ENCODE measurements at regions not wholly inside any gene's neighbourhood (a gene's known extent, or its start where the extent isn't known, plus 50 kb on each side); places are given as distances from the start of the nearest gene placed in this dataset.
A peak's percentile ranks its signal among the peaks of the same experiment; 100 is the strongest.

DNA sequence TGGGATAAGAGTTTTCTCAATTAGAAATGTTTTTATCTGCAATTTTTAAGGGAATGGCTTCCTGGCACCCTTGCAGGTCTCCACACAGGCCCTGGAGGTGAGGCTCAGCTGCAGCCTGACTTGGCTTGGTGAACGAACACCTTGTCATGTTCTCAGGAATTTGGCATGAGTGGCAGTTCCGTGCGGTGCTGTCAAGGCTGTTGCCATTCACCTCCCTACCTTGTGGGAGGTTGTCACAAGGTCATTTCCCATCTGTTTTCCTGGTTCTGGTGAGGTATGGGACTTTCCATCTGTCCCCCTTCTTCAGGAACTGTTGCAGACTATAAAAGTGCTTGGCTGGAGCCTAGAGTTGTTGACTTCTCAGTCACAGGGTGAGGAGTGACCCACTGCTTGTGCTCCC, 82.9 kb downstream of the ELOVL4 start:
- DNase-seq = no peak

DNA sequence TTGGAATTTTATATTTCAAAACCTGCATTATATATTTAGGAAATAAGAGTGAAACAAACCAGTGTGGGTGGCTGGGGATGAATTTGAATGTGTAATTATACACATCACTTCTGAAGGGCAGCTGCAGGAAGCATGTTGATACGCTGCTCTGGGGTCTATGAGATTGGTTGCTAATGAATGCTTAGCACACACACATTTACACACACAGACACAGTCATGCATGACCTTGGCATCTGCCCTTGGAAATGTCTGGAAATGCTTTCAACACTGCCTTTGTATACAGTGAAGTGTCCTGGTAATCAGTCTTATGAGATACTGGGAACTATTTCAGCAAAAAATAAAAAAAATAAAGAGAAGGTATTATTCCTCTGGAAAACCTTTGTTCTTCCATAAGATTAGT, 83.4 kb downstream of the ELOVL4 start:
- DNase-seq = no peak

DNA sequence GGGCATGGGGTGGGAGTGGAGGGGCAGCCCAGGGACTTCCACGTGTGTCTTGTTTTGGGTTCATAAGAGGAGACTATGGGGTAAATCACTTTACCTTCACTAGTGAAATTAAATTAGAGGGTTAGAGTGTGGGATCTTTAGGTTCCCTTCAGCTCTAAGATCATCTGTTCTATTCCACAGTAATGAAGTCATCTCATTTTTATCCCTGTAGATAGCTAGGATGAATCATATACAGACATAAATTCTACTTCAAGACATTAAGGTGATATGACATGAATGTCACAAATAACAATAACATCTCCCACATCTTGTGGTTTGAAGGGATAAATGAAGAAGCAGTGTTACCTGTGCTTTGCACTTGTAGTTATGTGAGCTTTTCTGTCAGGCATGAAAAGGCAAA, 83.8 kb downstream of the ELOVL4 start:
- DNase-seq = no peak

DNA sequence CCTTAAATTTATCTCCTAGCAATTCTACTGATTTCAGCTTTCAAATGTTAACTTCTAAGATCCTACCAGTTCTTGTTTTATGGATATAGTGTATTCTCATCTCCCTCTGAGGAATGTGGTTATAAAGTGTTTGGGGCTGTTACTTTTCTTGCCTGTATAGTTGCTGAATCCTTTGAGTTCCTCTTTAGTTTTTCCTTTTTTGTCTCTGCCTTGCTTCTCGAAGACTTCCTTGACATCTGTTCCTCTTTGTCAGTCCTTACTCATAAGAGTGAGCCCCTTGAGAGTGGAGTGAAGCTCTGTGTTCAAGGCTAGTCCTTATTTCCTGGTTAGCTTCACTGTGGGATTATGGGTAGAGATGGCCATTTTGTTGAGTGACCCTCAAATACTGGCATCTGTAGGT, 84.6 kb downstream of the ELOVL4 start:
- DNase-seq = no peak

DNA sequence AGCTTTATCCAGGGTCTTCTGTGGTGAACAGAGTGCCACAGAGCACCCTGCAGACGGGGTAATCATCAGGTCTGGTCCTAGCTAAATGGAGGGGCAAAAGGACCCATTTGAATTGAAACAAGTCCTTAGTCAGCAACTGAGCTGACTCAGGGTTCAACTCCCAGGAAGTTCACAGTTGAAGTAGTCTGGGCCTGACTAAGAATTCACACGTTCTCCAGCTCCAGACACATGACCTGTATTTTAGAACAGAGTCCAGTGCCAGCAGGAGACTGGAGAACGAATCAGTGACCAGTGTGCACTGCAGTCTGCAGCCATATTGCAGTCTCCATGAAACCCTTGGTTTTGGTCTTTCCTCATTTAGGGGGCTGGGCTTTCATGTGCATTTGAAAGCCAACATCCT, 85.2 kb downstream of the ELOVL4 start:
- no peak for DNase-seq

DNA sequence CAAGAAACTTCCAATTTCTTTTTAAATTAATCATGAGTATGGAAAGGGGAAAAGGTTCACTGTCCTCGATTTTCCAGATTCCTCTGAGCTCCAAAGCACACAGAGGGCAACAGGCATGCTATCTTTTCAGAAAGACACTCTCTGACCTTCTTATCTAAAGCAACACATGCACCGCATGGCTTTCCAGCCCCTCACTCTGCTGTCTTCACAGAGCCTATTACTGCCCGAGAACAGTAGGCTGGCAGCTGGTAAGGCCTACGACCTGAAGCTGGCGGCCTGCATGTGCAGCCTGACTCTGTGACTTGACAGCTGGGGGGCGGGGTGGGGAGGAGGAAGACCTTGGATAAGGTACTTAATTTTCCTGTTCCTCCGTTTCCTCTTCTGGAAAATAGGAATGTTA, 86.3 kb downstream of the ELOVL4 start:
- DNase-seq = no peak

DNA sequence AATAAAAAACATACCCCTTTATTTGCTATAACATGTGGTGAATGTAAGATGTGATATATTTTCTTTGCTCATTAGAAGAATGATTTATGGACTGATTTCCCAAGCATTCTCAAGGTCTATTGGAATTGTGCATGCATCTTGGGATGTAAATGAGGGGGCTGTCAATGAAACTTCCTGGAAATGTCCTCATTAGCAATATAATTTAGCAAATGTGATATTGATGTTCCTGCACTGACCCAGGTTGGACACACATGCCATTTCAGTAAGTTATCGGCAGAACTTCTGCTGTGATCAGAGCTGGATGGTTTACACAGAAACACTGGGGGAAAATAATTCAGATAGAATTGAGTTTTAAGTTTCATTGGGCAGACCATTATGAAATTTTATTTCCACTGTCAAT, 99.9 kb downstream of the ELOVL4 start:
- DNase-seq = no peak

DNA sequence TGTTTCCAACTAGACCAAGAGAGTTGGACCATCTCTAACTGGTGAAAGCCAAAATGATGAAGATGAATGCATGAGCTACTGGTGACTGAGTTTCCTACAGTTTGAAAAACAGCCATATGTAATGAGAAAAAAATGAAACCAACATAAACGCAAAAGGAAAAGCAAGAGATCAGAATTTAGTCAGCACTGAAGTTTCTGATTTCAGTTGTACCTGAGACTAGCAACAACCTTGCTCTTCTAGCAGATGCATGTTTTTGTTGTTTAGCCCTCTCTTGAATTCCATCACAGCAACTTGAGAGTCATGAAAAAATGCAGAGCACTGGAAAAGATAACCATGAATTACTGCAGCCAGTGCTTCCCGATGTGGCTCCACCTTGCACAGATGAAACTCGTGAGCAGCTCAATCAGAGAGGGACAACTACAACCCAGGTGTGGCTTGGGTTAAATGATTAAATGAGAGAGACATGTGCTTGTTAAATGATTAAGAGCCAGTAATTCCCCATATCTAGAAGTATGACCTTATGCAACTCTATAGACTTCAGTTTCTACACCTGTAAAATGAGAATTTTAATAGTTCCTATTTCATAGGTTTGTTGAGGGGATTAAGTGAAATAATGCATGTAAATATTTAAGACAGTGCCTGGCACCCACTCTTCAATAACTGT, 104.8 kb downstream of the ELOVL4 start:
- no peak for DNase-seq

DNA sequence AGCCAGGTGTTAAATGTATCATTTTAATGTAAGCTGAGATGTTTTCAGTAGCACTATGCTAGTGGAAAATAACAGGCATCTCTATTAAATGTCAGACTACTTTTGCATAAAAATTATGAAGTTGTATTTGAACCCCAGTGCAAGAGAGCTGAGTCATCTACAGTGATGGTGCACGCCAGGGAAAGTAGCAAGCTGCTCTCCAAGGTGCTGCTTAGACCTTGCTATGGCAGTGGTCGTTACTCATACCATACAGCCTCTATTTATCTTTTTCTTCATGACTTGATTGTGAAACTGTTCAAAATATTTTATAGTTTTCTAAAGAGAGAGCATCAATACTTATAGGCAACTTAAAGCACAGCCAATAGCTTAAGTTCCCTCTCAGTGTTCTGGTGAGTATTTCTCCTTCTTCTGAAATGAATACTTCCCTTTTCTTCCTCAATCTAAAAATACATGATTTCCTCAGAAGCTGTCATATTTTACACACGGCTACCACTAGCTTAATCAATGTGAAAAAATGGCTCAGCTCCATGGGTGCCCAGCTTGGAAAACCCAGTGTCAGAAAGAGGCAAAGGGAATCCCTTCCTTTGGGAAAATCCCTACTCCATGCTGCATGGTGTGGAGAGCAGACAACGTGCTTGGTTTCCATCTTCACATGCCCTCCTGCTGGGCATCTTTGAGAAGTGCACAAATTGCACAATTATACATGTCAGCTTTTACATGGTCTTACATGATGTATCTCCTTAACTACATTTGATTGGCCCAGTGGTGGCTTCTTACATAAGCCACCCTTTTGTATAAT, 105.6 kb downstream of the ELOVL4 start:
- DNase-seq = no peak

DNA sequence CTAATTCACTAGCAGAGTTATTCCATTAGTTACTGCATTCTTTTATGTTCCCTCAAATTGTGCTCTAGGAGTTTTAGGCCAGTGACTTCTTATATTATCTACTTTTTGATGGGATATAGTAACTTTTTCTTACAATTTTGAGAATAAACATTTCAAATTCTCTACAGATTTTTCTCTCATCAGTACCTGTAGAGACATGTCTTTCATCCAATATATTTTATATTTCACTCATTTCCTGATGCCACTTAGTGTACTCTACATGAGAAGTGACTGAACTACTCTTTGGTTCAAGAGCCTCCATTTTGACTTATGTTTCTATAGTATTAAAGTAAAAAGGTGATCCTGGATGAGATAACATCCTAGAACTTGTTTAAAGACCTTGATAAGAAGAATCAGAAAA, 108.5 kb downstream of the ELOVL4 start:
- no peak for DNase-seq

DNA sequence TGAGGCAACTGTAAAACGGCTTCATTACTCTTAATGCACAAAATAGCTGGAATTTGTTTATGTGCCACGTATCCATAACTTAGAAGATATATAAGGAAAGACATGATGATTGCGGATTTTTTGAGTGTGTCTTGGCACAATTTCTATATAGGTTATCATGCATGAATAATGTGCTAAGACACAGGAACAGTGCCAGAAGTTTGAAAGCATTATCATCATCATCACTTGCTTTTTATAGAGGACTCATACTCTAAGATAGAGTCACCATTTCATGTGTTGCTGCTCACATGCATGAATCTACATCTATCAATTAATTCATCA, 113.4 kb downstream of the ELOVL4 start:
- DNase-seq = no peak

DNA sequence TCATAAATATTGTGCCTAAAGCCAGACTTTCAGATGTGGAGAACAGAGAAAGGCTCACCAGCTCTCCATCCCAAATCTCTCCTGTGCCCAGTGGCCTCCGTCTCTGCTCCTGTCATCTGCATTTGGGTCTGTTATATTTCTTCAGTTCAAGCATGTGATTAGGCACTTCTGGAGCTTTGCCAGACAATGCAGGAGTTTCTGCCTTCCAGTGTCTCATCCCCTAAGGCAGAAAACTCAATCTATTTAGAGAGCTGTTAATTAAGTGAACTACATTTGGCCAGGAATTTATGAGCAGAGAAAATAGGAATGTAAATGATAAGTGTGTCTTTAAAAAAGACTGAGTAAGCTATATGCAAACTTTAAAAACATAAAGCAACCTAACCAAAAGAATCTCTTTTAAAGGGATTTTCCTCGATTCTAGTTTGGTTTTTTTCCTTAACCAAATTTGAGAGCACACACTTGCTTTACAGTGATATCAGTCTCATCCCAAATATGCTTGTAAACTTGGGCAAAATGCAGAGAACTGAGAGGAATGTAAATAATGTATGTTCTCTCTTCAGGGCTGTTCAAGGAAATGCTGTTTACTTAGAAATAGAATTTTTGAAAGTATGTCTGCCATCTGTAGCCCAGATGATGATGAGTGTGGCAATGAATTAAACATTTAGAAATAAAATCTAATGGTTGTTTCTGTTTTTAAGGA, 113.9 kb downstream of the ELOVL4 start:
- DNase-seq = no peak

DNA sequence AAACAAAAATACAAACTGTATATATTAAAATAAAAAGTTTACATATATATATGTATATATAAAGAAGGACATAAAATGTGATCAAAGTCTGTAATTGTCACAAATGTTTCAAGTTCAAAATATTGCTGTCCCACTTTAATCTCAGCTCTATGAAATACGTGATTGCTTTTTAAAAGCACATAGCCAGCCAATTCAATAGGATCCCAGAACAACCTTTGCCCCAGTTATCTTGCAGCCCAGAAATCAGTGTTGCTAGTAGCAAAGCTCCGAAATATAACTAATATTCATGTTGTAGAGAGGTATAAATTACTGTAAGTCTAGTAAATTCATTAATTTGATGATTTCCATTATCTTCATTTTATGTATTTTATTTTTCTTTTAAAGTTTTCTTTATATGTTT, 114.6 kb downstream of the ELOVL4 start:
- DNase-seq = no peak

DNA sequence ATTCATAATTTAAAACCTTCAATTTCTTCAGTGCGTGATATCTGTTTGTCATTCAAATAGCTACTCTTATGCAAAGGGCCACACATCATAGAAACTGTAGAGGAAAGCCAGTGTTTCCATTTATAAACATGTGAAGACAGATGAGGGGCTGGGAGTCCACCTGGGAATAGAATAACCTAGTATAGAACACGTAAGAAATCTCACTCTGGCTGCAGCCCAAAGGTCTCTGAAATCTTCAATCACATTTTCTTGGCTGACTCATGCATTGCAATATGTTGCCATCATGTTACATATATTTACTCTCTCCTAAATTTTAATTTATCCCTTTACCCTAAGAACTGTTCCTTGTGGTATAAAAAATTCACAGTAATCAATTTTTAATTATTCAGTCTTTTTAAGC, 123.2 kb downstream of the ELOVL4 start:
- no peak for DNase-seq

DNA sequence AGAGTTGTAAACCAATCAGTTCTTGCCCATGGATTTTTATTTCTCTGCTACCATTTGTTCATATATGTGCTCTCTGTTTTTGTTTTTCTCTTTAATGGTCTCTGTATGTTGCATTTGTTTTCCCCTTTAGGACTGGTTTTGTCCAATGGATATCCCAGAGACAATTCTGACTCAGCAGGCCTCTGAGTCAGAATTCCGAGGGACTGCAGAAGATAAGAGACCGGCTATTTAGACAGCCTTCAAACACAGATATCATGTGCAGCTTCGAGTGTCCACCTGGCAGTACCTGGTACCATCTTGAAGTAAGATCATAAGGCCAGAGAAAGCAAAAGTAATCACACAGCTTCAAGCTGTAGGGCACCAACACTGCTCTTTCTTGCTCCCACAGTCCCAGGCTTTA, 125.5 kb downstream of the ELOVL4 start:
- DNase-seq = no peak

DNA sequence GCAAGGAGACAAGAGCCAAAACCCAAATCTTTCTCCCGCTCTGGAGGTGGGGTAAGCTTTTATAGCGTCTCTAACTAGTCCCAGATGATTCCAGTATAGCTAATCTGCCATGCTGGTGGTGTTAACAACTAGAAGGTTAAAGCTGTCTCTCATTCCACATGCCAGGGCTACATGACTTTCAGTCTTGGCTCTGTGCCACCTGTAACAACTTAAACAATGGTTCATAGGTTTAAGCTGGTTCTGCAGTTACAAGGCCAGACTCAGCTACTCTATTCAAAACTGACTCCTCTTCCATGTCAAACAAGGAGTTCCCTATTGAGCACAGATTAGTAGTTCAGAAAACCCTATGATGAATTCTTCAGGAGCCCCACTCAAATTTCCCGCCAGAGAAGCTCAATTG, 128.9 kb downstream of the ELOVL4 start:
- no peak for DNase-seq

DNA sequence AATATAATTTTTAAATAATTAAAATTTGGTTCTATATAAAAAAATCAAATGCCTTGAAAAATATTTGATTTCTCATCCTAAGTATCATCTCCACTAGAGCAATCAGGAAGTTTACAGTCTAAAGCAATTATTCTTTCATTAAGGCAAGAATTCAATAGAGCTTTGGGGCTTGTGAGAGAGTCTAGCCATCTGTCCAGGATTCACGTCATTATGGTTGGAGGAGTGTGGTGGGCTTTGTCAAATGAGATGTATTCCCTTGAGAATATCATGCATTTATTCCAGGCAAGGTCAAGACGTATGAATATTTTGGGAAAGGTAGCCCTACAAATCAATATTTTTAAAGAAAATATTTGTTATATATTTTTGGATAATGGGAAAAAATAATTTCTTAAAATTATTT, 132.4 kb downstream of the ELOVL4 start:
- DNase-seq = no peak

DNA sequence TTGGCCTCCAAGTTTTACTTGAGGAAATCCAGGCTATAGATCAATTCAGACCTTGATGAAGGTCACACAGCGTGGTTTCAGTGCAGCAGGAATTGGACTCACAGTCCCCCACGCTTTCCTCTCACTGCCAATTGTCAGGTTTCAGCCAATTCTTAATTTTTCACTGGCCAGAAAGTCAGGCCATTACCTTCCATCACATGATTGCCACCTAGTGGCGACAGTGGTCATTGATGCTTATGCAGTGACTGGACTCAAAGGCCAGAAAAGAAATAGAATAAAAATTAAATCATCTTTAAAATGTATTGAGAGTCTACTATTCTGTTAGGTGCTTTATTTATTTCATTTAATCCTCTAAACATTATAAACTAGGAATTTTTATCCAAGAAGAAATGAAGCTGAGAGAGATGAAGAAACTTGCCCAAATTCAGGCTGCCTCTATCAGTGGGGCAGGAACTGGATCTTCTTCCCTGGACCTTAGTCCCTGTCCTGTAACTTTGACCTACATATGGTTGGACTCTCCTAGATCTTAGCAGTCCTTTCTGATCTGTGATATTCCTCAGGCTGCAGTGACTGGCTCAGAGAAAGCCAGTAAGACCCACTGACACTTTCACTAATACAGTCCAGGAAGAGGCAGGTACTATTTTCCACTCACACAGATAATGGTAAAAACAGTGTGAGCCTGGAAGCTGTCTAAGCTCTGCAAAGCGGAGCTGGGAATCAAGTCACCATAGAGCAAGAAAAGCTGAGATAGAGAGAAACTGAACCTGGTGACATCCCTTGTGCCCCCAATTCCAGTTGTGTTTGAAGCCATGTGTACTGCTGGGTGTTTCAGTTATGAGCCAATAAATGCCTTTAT, 133.3 kb downstream of the ELOVL4 start:
- peak; percentile 67 for DNase-seq

DNA sequence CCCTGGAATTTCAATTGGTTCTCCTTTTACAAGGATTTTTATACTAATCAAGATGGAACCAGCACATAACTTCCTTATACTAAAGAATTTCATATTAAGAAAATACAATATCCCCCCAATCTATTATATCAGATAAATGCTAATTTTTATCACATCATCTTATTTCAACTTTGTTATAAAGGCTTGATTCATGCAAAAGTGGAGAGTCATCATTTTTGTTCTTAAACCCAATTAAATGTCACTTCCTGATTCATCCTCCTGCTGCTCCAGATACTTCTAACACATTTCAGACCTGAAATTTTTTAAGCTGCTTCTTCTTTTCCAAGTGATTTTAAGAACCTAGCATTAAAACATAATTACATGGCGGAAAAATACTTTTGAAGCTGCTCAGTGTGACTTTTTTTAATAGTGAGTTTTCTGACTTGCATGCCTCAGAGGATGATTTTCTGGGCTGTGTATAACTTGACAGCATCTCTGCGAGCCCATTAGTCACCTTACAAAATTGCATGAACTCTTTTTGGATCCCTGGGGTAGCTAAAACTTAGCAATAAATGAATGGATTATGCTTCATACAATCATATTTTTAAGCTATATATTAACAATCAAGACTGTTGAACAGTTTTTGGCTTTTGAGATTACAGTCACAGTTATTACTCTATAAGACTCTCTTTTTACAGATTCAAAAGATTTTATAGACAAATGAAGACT, 134.1 kb downstream of the ELOVL4 start:
- DNase-seq = no peak

DNA sequence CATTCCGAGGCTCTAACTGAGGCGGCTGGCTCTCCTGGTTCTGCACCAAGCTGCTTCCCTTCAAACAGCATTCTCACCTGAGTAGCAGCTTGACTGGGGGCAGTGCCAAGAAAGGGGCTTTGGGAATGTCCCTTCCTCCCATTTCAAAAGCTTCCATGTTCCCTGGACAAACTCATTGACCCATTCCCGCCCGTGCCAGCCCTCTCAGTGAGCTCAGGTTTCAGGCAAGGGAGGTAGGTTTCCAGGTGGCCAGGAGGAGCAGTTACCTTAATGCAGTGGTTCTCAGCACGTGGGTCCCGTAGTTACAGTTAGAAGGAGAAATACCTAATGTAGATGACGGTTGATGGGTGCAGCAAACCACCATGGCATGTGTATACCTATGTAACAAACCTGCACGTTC, 135.2 kb downstream of the ELOVL4 start:
- DNase-seq = no peak

DNA sequence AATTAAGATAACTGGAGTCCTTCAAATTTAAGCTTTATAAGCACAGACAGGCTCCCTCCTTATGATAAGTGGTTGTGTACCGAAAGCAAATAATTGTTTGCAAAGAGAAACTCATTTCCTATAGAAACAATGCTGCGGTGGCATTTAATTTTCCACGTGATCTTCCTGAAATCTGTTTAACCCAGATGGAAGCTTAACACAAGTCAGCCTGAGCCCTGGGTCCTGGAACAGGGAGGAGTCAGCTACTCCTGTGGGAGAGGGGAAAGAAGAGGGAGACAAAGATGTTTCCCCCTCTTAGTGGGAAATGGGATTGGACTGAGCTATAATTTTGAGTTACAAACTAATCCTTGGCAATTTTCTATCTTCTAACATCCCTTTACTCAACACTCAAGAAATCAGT, 136.5 kb downstream of the ELOVL4 start:
- no peak for DNase-seq

DNA sequence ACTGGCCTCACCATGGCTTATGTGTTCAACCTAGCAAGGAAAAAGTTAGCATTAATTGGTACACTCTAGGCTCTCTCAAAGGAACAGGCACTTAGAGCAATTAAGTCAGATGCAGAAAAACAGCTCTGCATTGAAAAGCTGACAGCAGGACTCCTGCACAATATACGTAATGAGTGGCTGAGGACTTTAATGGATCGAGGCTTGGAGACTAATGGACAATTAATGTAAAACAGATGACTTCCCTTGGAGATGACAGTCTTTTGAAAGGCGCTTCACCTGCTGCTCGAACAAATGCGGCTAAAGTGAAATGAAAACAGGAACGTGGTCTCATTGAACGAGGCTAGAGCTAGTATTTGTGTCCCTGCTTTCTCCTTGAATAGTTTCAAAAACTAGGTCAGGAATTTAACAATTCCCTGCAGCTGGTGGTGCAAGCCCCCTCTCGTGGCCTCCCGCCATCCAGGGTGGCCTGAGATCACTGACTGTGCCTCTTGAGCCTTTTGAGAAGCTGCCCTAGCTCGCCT, 137.1 kb downstream of the ELOVL4 start:
- DNase-seq = no peak

DNA sequence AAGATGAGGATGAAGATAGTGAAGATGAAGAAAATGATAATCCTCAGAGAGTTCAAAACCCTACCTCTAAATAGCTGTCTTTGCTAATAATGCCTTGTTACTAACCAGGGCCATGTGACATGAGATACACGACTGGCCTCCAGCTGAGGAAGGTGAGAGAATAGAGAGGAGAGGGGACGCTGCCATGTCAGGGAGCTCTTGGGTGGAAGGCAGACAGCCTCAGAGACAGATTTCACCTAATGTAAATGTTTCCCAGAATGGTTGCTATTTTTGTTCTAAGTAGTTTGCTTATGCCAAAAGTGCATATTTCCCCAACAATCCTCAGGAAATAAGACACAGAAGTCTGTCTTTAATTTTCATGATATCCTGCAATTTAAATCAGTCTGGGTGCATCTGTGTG, 138.4 kb downstream of the ELOVL4 start:
- no peak for DNase-seq
